K562 (cell line): ENCODE measurements at regions not wholly inside any gene's neighbourhood (a gene's known extent, or its start where the extent isn't known, plus 50 kb on each side); places are given as distances from the start of the nearest gene placed in this dataset.

Experiments
- C11orf30 ChIP-seq: fragments of 450-650 bp; IDR thresholded peaks from 2 replicates; pipeline ENCODE4 v1.6.1; 2016; ENCODE audit warnings: low read depth, mild to moderate bottlenecking
- CEBPG ChIP-seq, 3 experiments: fragments of 200-800 bp in 1 of 3; sonication (Bioruptor generic) in 1 of 3; sonication (generic) in 1 of 3; formaldehyde crosslinking in 1 of 3; IDR thresholded peaks in 2 of 3; conservative IDR thresholded peaks in 1 of 3; 2 replicates each; pipeline versions ENCODE4 v1.6.1 to v1.8.0; 2016 to 2022; ENCODE audit warnings: missing compliant biosample characterization in 2 of 3, missing genetic modification characterization in 2 of 3, mild to moderate bottlenecking in 1 of 3, missing genetic modification reagents in 1 of 3
- CHD4 ChIP-seq: fragments of 200-600 bp; sonication (generic); IDR thresholded peaks from 3 replicates; pipeline ENCODE4 v1.6.1; 2012; ENCODE audit warnings: low read depth, mild to moderate bottlenecking, mixed read lengths, low read length, inconsistent platforms; ENCODE audit not compliant: insufficient read depth, insufficient replicate concordance, poor library complexity, severe bottlenecking
- DNMT1 ChIP-seq: fragments of 450-650 bp; IDR thresholded peaks from 2 replicates; pipeline ENCODE4 v1.6.1; 2016; ENCODE audit warnings: antibody characterized with exemption, mild to moderate bottlenecking
- ETV6 ChIP-seq, 3 experiments: fragments of 150-350 bp in 1 of 3; sonication (generic) in 1 of 3; formaldehyde crosslinking in 1 of 3; IDR thresholded peaks; 2 replicates each; pipeline versions ENCODE4 v1.6.1 to v1.8.0; 2014 to 2022; ENCODE audit warnings: borderline replicate concordance in 2 of 3, low read depth in 2 of 3, antibody characterized with exemption in 1 of 3, low read length in 1 of 3, mild to moderate bottlenecking in 1 of 3, missing genetic modification reagents in 1 of 3
- KLF10 ChIP-seq: fragments of 250-450 bp; sonication (Bioruptor Pico); IDR thresholded peaks from 2 replicates; pipeline ENCODE4 v1.6.1; 2021; ENCODE audit warnings: matching md5 sums
- NCOA6 ChIP-seq: fragments of 450-650 bp; IDR thresholded peaks from 2 replicates; pipeline ENCODE4 v1.6.1; 2017; ENCODE audit warnings: mild to moderate bottlenecking
- NFIX ChIP-seq: fragments of 250-450 bp; sonication (Bioruptor Pico); IDR thresholded peaks from 2 replicates; pipeline ENCODE4 v1.4.0; 2020; ENCODE audit warnings: low read depth, mild to moderate bottlenecking, moderate library complexity
- RAD51 ChIP-seq: fragments of 450-650 bp; IDR thresholded peaks from 2 replicates; pipeline ENCODE4 v1.7.1; 2016; ENCODE audit warnings: low read depth, mild to moderate bottlenecking, borderline replicate concordance
- RUNX1 ChIP-seq: sonication (generic); IDR thresholded peaks from 2 replicates; pipeline ENCODE4 v1.6.1; 2016; ENCODE audit warnings: antibody characterized with exemption, low read depth
- U2AF2 ChIP-seq: fragments of 200-400 bp; formaldehyde crosslinking; optimal IDR thresholded peaks from 2 replicates; pipeline ENCODE3; 2017; ENCODE audit warnings: low read depth, mild to moderate bottlenecking, low read length
- UBTF ChIP-seq, 2 experiments: IDR thresholded peaks; 2 replicates each; pipeline ENCODE4 v1.6.1; 2012; ENCODE audit warnings: improper control_type of control experiment in 2 of 2, low read depth in 2 of 2, low read length in 2 of 2, borderline replicate concordance in 1 of 2
- ZNF140 ChIP-seq: fragments of 250-450 bp; sonication (Bioruptor Pico); IDR thresholded peaks from 2 replicates; pipeline ENCODE4 v1.8.0; 2021; ENCODE audit warnings: moderate library complexity, mild to moderate bottlenecking, inconsistent platforms
- ZNF217 ChIP-seq: sonication (generic); formaldehyde crosslinking; IDR thresholded peaks from 2 replicates; pipeline ENCODE4 v1.8.0; 2022; ENCODE audit warnings: mild to moderate bottlenecking, missing genetic modification reagents
- ZNF23 ChIP-seq: fragments of 250-450 bp; sonication (Bioruptor Pico); IDR thresholded peaks from 2 replicates; pipeline ENCODE4 v1.4.0; 2020; ENCODE audit warnings: mild to moderate bottlenecking
- ZNF253 ChIP-seq: fragments of 250-450 bp; sonication (Bioruptor Pico); conservative IDR thresholded peaks from 2 replicates; pipeline ENCODE4 v1.6.1; 2021; ENCODE audit warnings: mild to moderate bottlenecking
- ZNF589 ChIP-seq: fragments of 200-800 bp; sonication (Bioruptor generic); IDR thresholded peaks from 2 replicates; pipeline ENCODE4 v1.6.1; 2016; ENCODE audit warnings: low read depth, missing genetic modification characterization, missing compliant biosample characterization
- ZNF785 ChIP-seq: fragments of 250-450 bp; sonication (Bioruptor Pico); IDR thresholded peaks from 2 replicates; pipeline ENCODE4 v1.4.0; 2020; ENCODE audit warnings: mild to moderate bottlenecking
- TF ChIP-seq, protein P1 (sequence below): sonication (generic); formaldehyde crosslinking; IDR thresholded peaks from 2 replicates; pipeline ENCODE4 v1.8.0; 2022; ENCODE audit warnings: mild to moderate bottlenecking, missing genetic modification reagents

GRCh38 chr7:22664988-22665798, 61.8 kb upstream of the IL6 start (continued):
- no peak for TF ChIP-seq UBTF (IDR thresholded peaks at IDR 0.05; ENCODE audit: borderline replicate concordance in 1 of 2, low read depth in 2 of 2, low read length in 2 of 2)
- TF ChIP-seq ZNF253 (CRISPR knock-in tag), result no peak
- TF ChIP-seq CHD4, result peak; percentile 1
- no peak for TF ChIP-seq RUNX1
- no peak for TF ChIP-seq DNMT1
- TF ChIP-seq ZNF589 (CRISPR knock-in tag), result peak; percentile 60; the same call in 1 of the 2 replicates
- TF ChIP-seq KLF10 (CRISPR knock-in tag), result no peak
- no peak for TF ChIP-seq ZNF23 (CRISPR knock-in tag)
- TF ChIP-seq NCOA6, result no peak
- no peak for TF ChIP-seq RAD51
- TF ChIP-seq NFIX (CRISPR knock-in tag), result no peak
- TF ChIP-seq C11orf30, result no peak
- no peak for TF ChIP-seq CEBPG (CRISPR knock-in tag; IDR thresholded peaks at IDR 0.05)
- TF ChIP-seq CEBPG (tag; conservative IDR thresholded peaks at IDR 0.05 in 1 of 2, IDR thresholded peaks at IDR 0.05 in 1 of 2), result no peak
- TF ChIP-seq U2AF2, result no peak
- TF ChIP-seq, protein P1, sequence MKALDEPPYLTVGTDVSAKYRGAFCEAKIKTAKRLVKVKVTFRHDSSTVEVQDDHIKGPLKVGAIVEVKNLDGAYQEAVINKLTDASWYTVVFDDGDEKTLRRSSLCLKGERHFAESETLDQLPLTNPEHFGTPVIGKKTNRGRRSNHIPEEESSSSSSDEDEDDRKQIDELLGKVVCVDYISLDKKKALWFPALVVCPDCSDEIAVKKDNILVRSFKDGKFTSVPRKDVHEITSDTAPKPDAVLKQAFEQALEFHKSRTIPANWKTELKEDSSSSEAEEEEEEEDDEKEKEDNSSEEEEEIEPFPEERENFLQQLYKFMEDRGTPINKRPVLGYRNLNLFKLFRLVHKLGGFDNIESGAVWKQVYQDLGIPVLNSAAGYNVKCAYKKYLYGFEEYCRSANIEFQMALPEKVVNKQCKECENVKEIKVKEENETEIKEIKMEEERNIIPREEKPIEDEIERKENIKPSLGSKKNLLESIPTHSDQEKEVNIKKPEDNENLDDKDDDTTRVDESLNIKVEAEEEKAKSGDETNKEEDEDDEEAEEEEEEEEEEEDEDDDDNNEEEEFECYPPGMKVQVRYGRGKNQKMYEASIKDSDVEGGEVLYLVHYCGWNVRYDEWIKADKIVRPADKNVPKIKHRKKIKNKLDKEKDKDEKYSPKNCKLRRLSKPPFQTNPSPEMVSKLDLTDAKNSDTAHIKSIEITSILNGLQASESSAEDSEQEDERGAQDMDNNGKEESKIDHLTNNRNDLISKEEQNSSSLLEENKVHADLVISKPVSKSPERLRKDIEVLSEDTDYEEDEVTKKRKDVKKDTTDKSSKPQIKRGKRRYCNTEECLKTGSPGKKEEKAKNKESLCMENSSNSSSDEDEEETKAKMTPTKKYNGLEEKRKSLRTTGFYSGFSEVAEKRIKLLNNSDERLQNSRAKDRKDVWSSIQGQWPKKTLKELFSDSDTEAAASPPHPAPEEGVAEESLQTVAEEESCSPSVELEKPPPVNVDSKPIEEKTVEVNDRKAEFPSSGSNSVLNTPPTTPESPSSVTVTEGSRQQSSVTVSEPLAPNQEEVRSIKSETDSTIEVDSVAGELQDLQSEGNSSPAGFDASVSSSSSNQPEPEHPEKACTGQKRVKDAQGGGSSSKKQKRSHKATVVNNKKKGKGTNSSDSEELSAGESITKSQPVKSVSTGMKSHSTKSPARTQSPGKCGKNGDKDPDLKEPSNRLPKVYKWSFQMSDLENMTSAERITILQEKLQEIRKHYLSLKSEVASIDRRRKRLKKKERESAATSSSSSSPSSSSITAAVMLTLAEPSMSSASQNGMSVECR, result no peak
- no peak for TF ChIP-seq ETV6 (IDR thresholded peaks at IDR 0.05; ENCODE audit: borderline replicate concordance in 1 of 2, low read depth in 2 of 2, low read length in 1 of 2)
- TF ChIP-seq ETV6 (CRISPR knock-in tag; IDR thresholded peaks at IDR 0.05; ENCODE audit: borderline replicate concordance), result no peak
- no peak for TF ChIP-seq ZNF785 (CRISPR knock-in tag)
- TF ChIP-seq ZNF217 (CRISPR knock-in tag), result no peak
- no peak for TF ChIP-seq ZNF140 (CRISPR knock-in tag)
